ENCODE measurements at regions not wholly inside any gene's neighbourhood (a gene's known extent, or its start where the extent isn't known, plus 50 kb on each side); places are given as distances from the start of the nearest gene placed in this dataset.

- TF ChIP-seq, protein P1, sequence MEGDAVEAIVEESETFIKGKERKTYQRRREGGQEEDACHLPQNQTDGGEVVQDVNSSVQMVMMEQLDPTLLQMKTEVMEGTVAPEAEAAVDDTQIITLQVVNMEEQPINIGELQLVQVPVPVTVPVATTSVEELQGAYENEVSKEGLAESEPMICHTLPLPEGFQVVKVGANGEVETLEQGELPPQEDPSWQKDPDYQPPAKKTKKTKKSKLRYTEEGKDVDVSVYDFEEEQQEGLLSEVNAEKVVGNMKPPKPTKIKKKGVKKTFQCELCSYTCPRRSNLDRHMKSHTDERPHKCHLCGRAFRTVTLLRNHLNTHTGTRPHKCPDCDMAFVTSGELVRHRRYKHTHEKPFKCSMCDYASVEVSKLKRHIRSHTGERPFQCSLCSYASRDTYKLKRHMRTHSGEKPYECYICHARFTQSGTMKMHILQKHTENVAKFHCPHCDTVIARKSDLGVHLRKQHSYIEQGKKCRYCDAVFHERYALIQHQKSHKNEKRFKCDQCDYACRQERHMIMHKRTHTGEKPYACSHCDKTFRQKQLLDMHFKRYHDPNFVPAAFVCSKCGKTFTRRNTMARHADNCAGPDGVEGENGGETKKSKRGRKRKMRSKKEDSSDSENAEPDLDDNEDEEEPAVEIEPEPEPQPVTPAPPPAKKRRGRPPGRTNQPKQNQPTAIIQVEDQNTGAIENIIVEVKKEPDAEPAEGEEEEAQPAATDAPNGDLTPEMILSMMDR (conservative IDR thresholded peaks at IDR 0.05), result no peak
- TF ChIP-seq ZFX (IDR thresholded peaks at IDR 0.05), result no peak
Observed at GRCh38 chr15:93482731-93483130, 393.7 kb upstream of the RGMA start.

Data from C4-2B (cell line).